Daoy (cell line): ENCODE measurements at regions not wholly inside any gene's neighbourhood (a gene's known extent, or its start where the extent isn't known, plus 50 kb on each side); places are given as distances from the start of the nearest gene placed in this dataset.

ENCODE experiments used
- DNase-seq: peaks from one replicate; pipeline ENCODE4 v3.0.0-alpha.2; 2015; ENCODE audit warnings: low read depth

GRCh38 chr21:40985370-40985769 is 138.4 kb upstream of the DSCAM start:
- DNase-seq = no peak

GRCh38 chr21:40990366-40990765 is 143.4 kb upstream of the DSCAM start:
- no peak for DNase-seq

GRCh38 chr21:40997831-40998230 is 150.9 kb upstream of the DSCAM start:
- no peak for DNase-seq

- no peak for DNase-seq
Measured at GRCh38 chr21:41000838-41001237, 153.9 kb upstream of the DSCAM start.

GRCh38 chr21:41006636-41007035 is 159.7 kb upstream of the DSCAM start:
- DNase-seq = no peak

GRCh38 chr21:41008351-41008750 is 159.6 kb upstream of the BACE2 start:
- DNase-seq = no peak

- no peak for DNase-seq
Measured at GRCh38 chr21:41008974-41009373, 159.0 kb upstream of the BACE2 start.

- DNase-seq = no peak
Measured at GRCh38 chr21:41009398-41010100, 158.4 kb upstream of the BACE2 start.

GRCh38 chr21:41010101-41010435 is 157.9 kb upstream of the BACE2 start:
- no peak for DNase-seq

- no peak for DNase-seq
Measured at GRCh38 chr21:41011098-41011731, 156.7 kb upstream of the BACE2 start.

- DNase-seq = peak; percentile 15
Measured at GRCh38 chr21:41011951-41012366, 156.0 kb upstream of the BACE2 start.

GRCh38 chr21:41012425-41012824 is 155.5 kb upstream of the BACE2 start:
- no peak for DNase-seq

- no peak for DNase-seq
Measured at GRCh38 chr21:41016472-41016871, 151.5 kb upstream of the BACE2 start.

- DNase-seq = no peak
Measured at GRCh38 chr21:41018431-41018830, 149.5 kb upstream of the BACE2 start.

- no peak for DNase-seq
Measured at GRCh38 chr21:41023936-41024335, 144.0 kb upstream of the BACE2 start.

GRCh38 chr21:41024341-41024740 is 143.6 kb upstream of the BACE2 start:
- DNase-seq = no peak

- peak; percentile 43 for DNase-seq
Measured at GRCh38 chr21:41024746-41025254, 143.2 kb upstream of the BACE2 start.

- DNase-seq = no peak
Measured at GRCh38 chr21:41029571-41029970, 138.4 kb upstream of the BACE2 start.

- DNase-seq = no peak
Measured at GRCh38 chr21:41031701-41032220, 136.2 kb upstream of the BACE2 start.

GRCh38 chr21:41032541-41032940 is 135.4 kb upstream of the BACE2 start:
- DNase-seq = no peak

GRCh38 chr21:41037212-41037611 is 130.7 kb upstream of the BACE2 start:
- DNase-seq = no peak

GRCh38 chr21:41037936-41038335 is 130.0 kb upstream of the BACE2 start:
- DNase-seq = no peak

- no peak for DNase-seq
Measured at GRCh38 chr21:41043014-41043413, 124.9 kb upstream of the BACE2 start.
